ENCODE measurements at regions not wholly inside any gene's neighbourhood (a gene's known extent, or its start where the extent isn't known, plus 50 kb on each side); places are given as distances from the start of the nearest gene placed in this dataset.

DNA sequence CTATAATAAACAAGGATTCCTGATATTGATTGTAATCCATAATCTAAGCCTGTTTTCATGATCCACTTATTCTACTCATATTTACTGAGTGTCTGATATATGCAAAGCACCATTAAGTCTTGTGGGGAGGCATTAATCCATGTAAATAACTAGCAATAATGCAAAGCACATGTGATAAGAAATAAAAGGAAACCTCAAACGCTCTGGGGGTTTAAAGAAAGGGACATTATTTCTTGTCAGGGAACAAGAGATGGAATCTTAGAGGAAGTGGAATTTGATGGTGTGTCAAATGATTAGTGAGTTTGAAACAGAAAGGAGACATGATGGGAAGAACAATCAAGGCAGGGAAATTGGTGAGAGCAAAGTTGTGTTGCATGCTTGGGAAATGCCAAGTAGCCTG lies 57.4 kb upstream of the FLT1 start:
- no peak for TF ChIP-seq CTCF (IDR thresholded peaks at IDR 0.05)
- no peak for TF ChIP-seq POLR2A (IDR thresholded peaks at IDR 0.05)
- no peak for TF ChIP-seq EP300 (IDR thresholded peaks at IDR 0.05)
